Dermis microvascular lymphatic vessel endothelial cell (primary cell): ENCODE measurements at regions not wholly inside any gene's neighbourhood (a gene's known extent, or its start where the extent isn't known, plus 50 kb on each side); places are given as distances from the start of the nearest gene placed in this dataset.
"Not testable (repeated sequence)": the region's sequence is repeated elsewhere in the genome, so short reads cannot be mapped to it uniquely, and the experiment has no call there.

ENCODE experiments used
- DNase-seq, 2 donors: peaks; one replicate each; pipeline versions ENCODE4 v3.0.0 to v3.0.0-alpha.2; 2010; ENCODE audit warnings: low read depth in 2 of 2

- no peak for DNase-seq
These were observed 103.9 kb upstream of the FHL2 start for GRCh38 chr2:105502625-105503334.

GRCh38 chr2:105498281-105498846 lies 99.5 kb upstream of the FHL2 start:
- no peak for DNase-seq

GRCh38 chr2:105497094-105497493 lies 98.2 kb upstream of the FHL2 start:
- DNase-seq, result no peak

- DNase-seq, result no peak
These were observed 97.4 kb upstream of the FHL2 start for GRCh38 chr2:105496271-105496670.

- DNase-seq, result no peak
These were observed 96.0 kb upstream of the FHL2 start for GRCh38 chr2:105494683-105495425.

GRCh38 chr2:105490956-105491355 lies 92.1 kb upstream of the FHL2 start:
- DNase-seq, result no peak

- no peak for DNase-seq
These were observed 91.4 kb upstream of the FHL2 start for GRCh38 chr2:105490204-105490603.

- no peak for DNase-seq
These were observed 90.5 kb upstream of the FHL2 start for GRCh38 chr2:105489168-105489878.

GRCh38 chr2:105488285-105488684 lies 89.4 kb upstream of the FHL2 start:
- no peak for DNase-seq

GRCh38 chr2:105487142-105488069 lies 88.6 kb upstream of the FHL2 start:
- no peak for DNase-seq

- DNase-seq, result no peak
These were observed 87.9 kb upstream of the FHL2 start for GRCh38 chr2:105486762-105487141.

GRCh38 chr2:105478670-105479069 lies 79.8 kb upstream of the FHL2 start:
- no peak for DNase-seq

- not testable (repeated sequence) for DNase-seq
These were observed 78.3 kb upstream of the FHL2 start for GRCh38 chr2:105477050-105477620.

GRCh38 chr2:105473011-105473410 lies 74.2 kb upstream of the FHL2 start:
- no peak for DNase-seq

- no peak for DNase-seq
These were observed 72.1 kb upstream of the FHL2 start for GRCh38 chr2:105470979-105471378.

- no peak for DNase-seq
These were observed 70.9 kb upstream of the FHL2 start for GRCh38 chr2:105469781-105470180.

GRCh38 chr2:105468582-105469042 lies 69.8 kb upstream of the FHL2 start:
- DNase-seq, result no peak

- no peak for DNase-seq
These were observed 65.5 kb upstream of the FHL2 start for GRCh38 chr2:105464325-105464724.

GRCh38 chr2:105460048-105460732 lies 61.3 kb upstream of the FHL2 start:
- no peak for DNase-seq

GRCh38 chr2:105458076-105458475 lies 59.2 kb upstream of the FHL2 start:
- DNase-seq, result no peak
